ENCODE measurements at regions not wholly inside any gene's neighbourhood (a gene's known extent, or its start where the extent isn't known, plus 50 kb on each side); places are given as distances from the start of the nearest gene placed in this dataset.
"Not testable (repeated sequence)": the region's sequence is repeated elsewhere in the genome, so short reads cannot be mapped to it uniquely, and the experiment has no call there.

- H3K27me3 ChIP-seq (ENCODE audit: insufficient read depth, low read length): no peaks in the 10 kb centered on the region
- Mint-ChIP-seq H3K36me3 (ENCODE audit: low read depth, unreplicated experiment) (no peaks in the 10 kb centered on the region), H3K27ac (ENCODE audit: unreplicated experiment) (no peak overlapping the region), H3K4me3 (ENCODE audit: unreplicated experiment) (no peak overlapping the region), H3K9me3 (ENCODE audit: unreplicated experiment) (peaks cover 5% of the 10 kb centered on the region), H3K27me3 (ENCODE audit: low read depth, unreplicated experiment) (no peaks in the 10 kb centered on the region), H3K4me1 (ENCODE audit: low read depth, unreplicated experiment) (no peaks in the 10 kb centered on the region)
- H3K4me3 ChIP-seq (ENCODE audit: insufficient read depth, low read depth, low read length): no peak overlapping the region
- H4K20me1 ChIP-seq (ENCODE audit: insufficient read depth, low read length): no peaks in the 10 kb centered on the region
- no peak overlapping the region for H3K4me2 ChIP-seq (ENCODE audit: low read length)
- H3K9ac ChIP-seq (ENCODE audit: low read length): no peak overlapping the region
- no peak for TF ChIP-seq EZH2 (IDR thresholded peaks at IDR 0.05; ENCODE audit: insufficient read depth, low read length)
- TF ChIP-seq, protein P1, sequence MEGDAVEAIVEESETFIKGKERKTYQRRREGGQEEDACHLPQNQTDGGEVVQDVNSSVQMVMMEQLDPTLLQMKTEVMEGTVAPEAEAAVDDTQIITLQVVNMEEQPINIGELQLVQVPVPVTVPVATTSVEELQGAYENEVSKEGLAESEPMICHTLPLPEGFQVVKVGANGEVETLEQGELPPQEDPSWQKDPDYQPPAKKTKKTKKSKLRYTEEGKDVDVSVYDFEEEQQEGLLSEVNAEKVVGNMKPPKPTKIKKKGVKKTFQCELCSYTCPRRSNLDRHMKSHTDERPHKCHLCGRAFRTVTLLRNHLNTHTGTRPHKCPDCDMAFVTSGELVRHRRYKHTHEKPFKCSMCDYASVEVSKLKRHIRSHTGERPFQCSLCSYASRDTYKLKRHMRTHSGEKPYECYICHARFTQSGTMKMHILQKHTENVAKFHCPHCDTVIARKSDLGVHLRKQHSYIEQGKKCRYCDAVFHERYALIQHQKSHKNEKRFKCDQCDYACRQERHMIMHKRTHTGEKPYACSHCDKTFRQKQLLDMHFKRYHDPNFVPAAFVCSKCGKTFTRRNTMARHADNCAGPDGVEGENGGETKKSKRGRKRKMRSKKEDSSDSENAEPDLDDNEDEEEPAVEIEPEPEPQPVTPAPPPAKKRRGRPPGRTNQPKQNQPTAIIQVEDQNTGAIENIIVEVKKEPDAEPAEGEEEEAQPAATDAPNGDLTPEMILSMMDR (IDR thresholded peaks at IDR 0.05; ENCODE audit: insufficient read depth, low read depth, low read length): no peak
- no peak overlapping the region for H2AFZ ChIP-seq (ENCODE audit: low read depth, low read length)
- FAIRE-seq: no peak
- no peaks in the 10 kb centered on the region for H3K4me1 ChIP-seq (ENCODE audit: insufficient read depth, low read length)
- no peaks in the 10 kb centered on the region for H3K36me3 ChIP-seq (ENCODE audit: insufficient read depth, low read length)
- peak; percentile 21 for DNase-seq (ENCODE audit: low read depth)
- H3K27ac ChIP-seq (ENCODE audit: low read depth, low read length): no peak overlapping the region
- H3K79me2 ChIP-seq (ENCODE audit: insufficient read depth, low read length): no peaks in the 10 kb centered on the region
- no peaks in the 10 kb centered on the region for H3K9me3 ChIP-seq (ENCODE audit: insufficient read depth, low read depth, low read length)
Observed at GRCh38 chr10:18822156-18822555, 162.9 kb downstream of the ARL5B start.

- Histone ChIP-seq H3K9ac (ENCODE audit: low read length) (no peak overlapping the region), H3K4me2 (ENCODE audit: low read length) (no peak overlapping the region), H3K27me3 (ENCODE audit: insufficient read depth, low read length) (no peaks in the 10 kb centered on the region), H3K9me3 (ENCODE audit: insufficient read depth, low read depth, low read length) (no peaks in the 10 kb centered on the region), H3K36me3 (ENCODE audit: insufficient read depth, low read length) (no peaks in the 10 kb centered on the region), H3K4me3 (ENCODE audit: insufficient read depth, low read depth, low read length) (no peak overlapping the region), H3K4me1 (ENCODE audit: insufficient read depth, low read length) (no peaks in the 10 kb centered on the region), H3K79me2 (ENCODE audit: insufficient read depth, low read length) (no peaks in the 10 kb centered on the region), H3K27ac (ENCODE audit: low read depth, low read length) (no peak overlapping the region), H2AFZ (ENCODE audit: low read depth, low read length) (no peak overlapping the region), H4K20me1 (ENCODE audit: insufficient read depth, low read length) (no peaks in the 10 kb centered on the region)
- no peak for DNase-seq (ENCODE audit: low read depth)
- Mint-ChIP-seq H3K27ac (ENCODE audit: unreplicated experiment) (no peak overlapping the region), H3K4me3 (ENCODE audit: unreplicated experiment) (no peak overlapping the region), H3K36me3 (ENCODE audit: low read depth, unreplicated experiment) (no peaks in the 10 kb centered on the region), H3K9me3 (ENCODE audit: unreplicated experiment) (no peaks in the 10 kb centered on the region), H3K27me3 (ENCODE audit: low read depth, unreplicated experiment) (no peaks in the 10 kb centered on the region), H3K4me1 (ENCODE audit: low read depth, unreplicated experiment) (no peaks in the 10 kb centered on the region)
- TF ChIP-seq EZH2 (IDR thresholded peaks at IDR 0.05; ENCODE audit: insufficient read depth, low read length): no peak
- TF ChIP-seq, protein P1 (IDR thresholded peaks at IDR 0.05; ENCODE audit: insufficient read depth, low read depth, low read length): no peak
- FAIRE-seq: no peak
Observed at GRCh38 chr10:18829259-18829658, 170.0 kb downstream of the ARL5B start.

DNA sequence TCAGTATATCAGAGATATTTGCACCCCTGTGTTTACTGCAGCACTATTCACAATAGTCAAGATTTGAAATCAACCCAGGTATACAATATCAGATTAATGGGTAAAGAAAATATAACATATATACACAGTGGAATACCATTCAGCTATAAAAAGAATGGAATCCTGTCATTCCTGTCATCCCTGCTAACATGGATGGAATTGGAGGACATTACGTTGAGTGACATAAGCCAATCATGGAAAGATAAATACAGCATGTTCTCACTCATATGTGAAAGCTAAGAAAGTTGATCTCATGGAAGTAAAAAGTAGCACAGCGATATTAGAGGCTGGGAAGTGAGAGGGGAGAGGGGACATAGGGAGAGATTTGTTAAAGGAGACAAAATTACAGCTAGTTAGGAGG, 171.0 kb downstream of the ARL5B start:
- FAIRE-seq (no peak), DNase-seq (ENCODE audit: low read depth) (no peak)
- no peak overlapping the region for H3K4me2 ChIP-seq (ENCODE audit: low read length)
- no peaks in the 10 kb centered on the region for H4K20me1 ChIP-seq (ENCODE audit: insufficient read depth, low read length)
- Mint-ChIP-seq H3K9me3 (ENCODE audit: unreplicated experiment) (no peaks in the 10 kb centered on the region), H3K27me3 (ENCODE audit: low read depth, unreplicated experiment) (no peaks in the 10 kb centered on the region), H3K4me1 (ENCODE audit: low read depth, unreplicated experiment) (no peaks in the 10 kb centered on the region), H3K4me3 (ENCODE audit: unreplicated experiment) (no peak overlapping the region), H3K27ac (ENCODE audit: unreplicated experiment) (no peak overlapping the region), H3K36me3 (ENCODE audit: low read depth, unreplicated experiment) (no peaks in the 10 kb centered on the region)
- H3K27me3 ChIP-seq (ENCODE audit: insufficient read depth, low read length): no peaks in the 10 kb centered on the region
- no peak overlapping the region for H3K27ac ChIP-seq (ENCODE audit: low read depth, low read length)
- H2AFZ ChIP-seq (ENCODE audit: low read depth, low read length): no peak overlapping the region
- no peaks in the 10 kb centered on the region for H3K9me3 ChIP-seq (ENCODE audit: insufficient read depth, low read depth, low read length)
- no peak overlapping the region for H3K9ac ChIP-seq (ENCODE audit: low read length)
- TF ChIP-seq, protein P1 (IDR thresholded peaks at IDR 0.05; ENCODE audit: insufficient read depth, low read depth, low read length): no peak
- no peak for TF ChIP-seq EZH2 (IDR thresholded peaks at IDR 0.05; ENCODE audit: insufficient read depth, low read length)
- H3K4me1 ChIP-seq (ENCODE audit: insufficient read depth, low read length): no peaks in the 10 kb centered on the region
- no peaks in the 10 kb centered on the region for H3K36me3 ChIP-seq (ENCODE audit: insufficient read depth, low read length)
- H3K4me3 ChIP-seq (ENCODE audit: insufficient read depth, low read depth, low read length): no peak overlapping the region
- no peaks in the 10 kb centered on the region for H3K79me2 ChIP-seq (ENCODE audit: insufficient read depth, low read length)

DNA sequence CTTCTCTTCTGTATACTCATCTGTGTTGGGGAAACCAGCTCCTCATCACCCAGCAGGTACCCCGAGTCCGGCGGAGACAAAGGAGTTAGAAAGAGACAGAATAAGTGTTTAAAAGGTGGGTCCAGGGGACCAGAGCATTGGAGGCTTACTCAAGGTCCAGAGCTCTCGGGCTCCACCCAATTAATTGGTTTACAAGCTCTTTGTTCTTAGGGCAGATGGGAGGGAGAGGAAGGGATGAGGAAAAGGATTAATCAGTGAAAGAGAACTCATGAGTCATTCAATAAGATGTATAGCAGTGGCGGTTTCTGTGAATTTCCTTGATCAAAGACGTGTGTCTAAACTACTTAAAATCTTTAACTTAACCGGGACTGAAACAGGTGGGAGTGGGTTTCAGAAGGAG, 192.0 kb upstream of the MALRD1 start:
- H3K27me3 Mint-ChIP-seq (ENCODE audit: low read depth, unreplicated experiment); FAIRE-seq: not testable (repeated sequence)

More for the DNA sequence above, 192.0 kb upstream of the MALRD1 start:
- not testable (repeated sequence) for H3K4me2 ChIP-seq (ENCODE audit: low read length); H3K4me3 Mint-ChIP-seq (ENCODE audit: unreplicated experiment); H3K4me1 Mint-ChIP-seq (ENCODE audit: low read depth, unreplicated experiment); H3K36me3 ChIP-seq (ENCODE audit: insufficient read depth, low read length); H3K4me3 ChIP-seq (ENCODE audit: insufficient read depth, low read depth, low read length); H3K9ac ChIP-seq (ENCODE audit: low read length); H3K27me3 ChIP-seq (ENCODE audit: insufficient read depth, low read length); H3K27ac Mint-ChIP-seq (ENCODE audit: unreplicated experiment); H3K9me3 Mint-ChIP-seq (ENCODE audit: unreplicated experiment); H3K27ac ChIP-seq (ENCODE audit: low read depth, low read length); H3K36me3 Mint-ChIP-seq (ENCODE audit: low read depth, unreplicated experiment); H3K79me2 ChIP-seq (ENCODE audit: insufficient read depth, low read length); DNase-seq (ENCODE audit: low read depth); H3K9me3 ChIP-seq (ENCODE audit: insufficient read depth, low read depth, low read length); H4K20me1 ChIP-seq (ENCODE audit: insufficient read depth, low read length); H3K4me1 ChIP-seq (ENCODE audit: insufficient read depth, low read length); H2AFZ ChIP-seq (ENCODE audit: low read depth, low read length)
